Endothelial cell of umbilical vein (primary cell): ENCODE measurements at regions not wholly inside any gene's neighbourhood (a gene's known extent, or its start where the extent isn't known, plus 50 kb on each side); places are given as distances from the start of the nearest gene placed in this dataset.

ENCODE experiments used
- BruUV-seq: library from RNA; stranded (reverse); fragments of 400-500 nt; replicated peaks from 2 replicates; lab custom pipeline; 2021; lab: Mats Ljungman, UMichigan
- CTCF ChIA-PET: fragments of 300-600, 350-600 bp; sonication (Branson Sonifier 250); formaldehyde crosslinking; loops from one replicate; lab custom pipeline; 2021; ENCODE audit warnings: antibody characterized with exemption, inconsistent platforms; lab: Charles Lee
- POLR2A ChIA-PET: fragments of 300-600, 350-600 bp; sonication (Branson Sonifier 250); formaldehyde crosslinking; loops from one replicate; lab custom pipeline; 2021; ENCODE audit warnings: antibody characterized with exemption, inconsistent platforms; lab: Charles Lee
- DNase-seq: peaks from one replicate; pipeline ENCODE4 v3.0.0-alpha.2; 2011; ENCODE audit warnings: low read depth, low spot score
- FAIRE-seq: peaks from 2 replicates; lab custom pipeline; 2011; peaks lifted over from hg19 to GRCh38; lab: Jason Lieb, UNC
- H2AFZ ChIP-seq: 2 replicates; pipeline ENCODE4 v1.6.0; 2012; ENCODE audit warnings: low read depth, low read length, control low read depth, inconsistent platforms
- H3K27ac ChIP-seq: 2 replicates; pipeline ENCODE4 v1.5.1; 2011; ENCODE audit warnings: low read depth, mild to moderate bottlenecking, control low read depth, low read length, moderate library complexity; ENCODE audit not compliant: insufficient read depth
- H3K27me3 ChIP-seq, 2 experiments: 2 replicates each; pipeline versions ENCODE4 v1.6.0 to v1.6.1; 2011; ENCODE audit warnings: low read length in 2 of 2, mixed read lengths in 1 of 2; ENCODE audit not compliant: control insufficient read depth in 2 of 2, insufficient read depth in 2 of 2
- H3K36me3 ChIP-seq, 2 experiments: 2 replicates in 1 of 2; 3 replicates in 1 of 2; pipeline ENCODE4 v1.5.1; 2011; ENCODE audit warnings: low read length in 2 of 2, mild to moderate bottlenecking in 1 of 2, moderate library complexity in 1 of 2; ENCODE audit not compliant: control insufficient read depth in 2 of 2, insufficient read depth in 2 of 2; ENCODE audit errors: extremely low read depth in 1 of 2
- H3K4me1 ChIP-seq: 3 replicates; pipeline ENCODE4 v1.5.1; 2011; ENCODE audit warnings: mild to moderate bottlenecking, low read length; ENCODE audit not compliant: control insufficient read depth, insufficient read depth; ENCODE audit errors: extremely low read depth
- H3K4me2 ChIP-seq: 2 replicates; pipeline ENCODE4 v1.6.1; 2011; ENCODE audit warnings: low read length, control low read depth, mixed read lengths; ENCODE audit not compliant: insufficient read depth
- H3K4me3 ChIP-seq, 3 experiments: fragments of 200-600 bp in 1 of 3; sonication (generic), shearing (Covaris generic) in 1 of 3; replicated peaks in 1 of 3; 2 replicates each; pipeline ENCODE4 v1.5.1; 2011 to 2016; ENCODE audit warnings: control low read depth in 3 of 3, low read length in 3 of 3, mild to moderate bottlenecking in 2 of 3, inconsistent platforms in 1 of 3, low read depth in 1 of 3, moderate library complexity in 1 of 3; ENCODE audit not compliant: insufficient read depth in 1 of 3
- H3K79me2 ChIP-seq: 2 replicates; pipeline ENCODE4 v1.6.0; 2012; ENCODE audit warnings: low read length, inconsistent platforms; ENCODE audit not compliant: control insufficient read depth, insufficient read depth
- H3K9ac ChIP-seq: replicated peaks from 2 replicates; pipeline ENCODE3; 2011; ENCODE audit warnings: low read length, control low read depth; ENCODE audit not compliant: insufficient read depth; ENCODE audit errors: extremely low read depth
- H3K9me1 ChIP-seq: replicated peaks from 3 replicates; pipeline ENCODE4 v1.6.0; 2011; ENCODE audit warnings: mild to moderate bottlenecking, low read length; ENCODE audit not compliant: control insufficient read depth, insufficient read depth; ENCODE audit errors: extremely low read depth
- H3K9me3 ChIP-seq: replicated peaks from 2 replicates; pipeline ENCODE4 v1.5.1; 2012; ENCODE audit warnings: low read length, inconsistent platforms; ENCODE audit not compliant: control insufficient read depth, insufficient read depth
- H4K20me1 ChIP-seq: replicated peaks from 2 replicates; pipeline ENCODE3; 2011; ENCODE audit warnings: mild to moderate bottlenecking, low read length; ENCODE audit not compliant: control insufficient read depth, insufficient read depth; ENCODE audit errors: extremely low read depth
- CTCF ChIP-seq, 2 donors: IDR thresholded peaks; 1 replicate in 1 of 2; 2 replicates in 1 of 2; pipeline ENCODE4 v1.5.1; 2011; ENCODE audit warnings: low read length in 2 of 2, mild to moderate bottlenecking in 2 of 2, moderate library complexity in 2 of 2, control low read depth in 1 of 2, inconsistent platforms in 1 of 2, low read depth in 1 of 2; ENCODE audit not compliant: insufficient read depth in 1 of 2; ENCODE audit errors: extremely low read depth in 1 of 2
- EZH2 ChIP-seq: IDR thresholded peaks from 2 replicates; pipeline ENCODE4 v1.6.1; 2012; ENCODE audit warnings: borderline replicate concordance, low read depth, mild to moderate bottlenecking, moderate library complexity, low read length, inconsistent platforms; ENCODE audit not compliant: severe bottlenecking
- FOS ChIP-seq: IDR thresholded peaks from 2 replicates; pipeline ENCODE4 v1.6.1; 2011; ENCODE audit warnings: mild to moderate bottlenecking, low read length, moderate library complexity, borderline replicate concordance; ENCODE audit not compliant: insufficient read depth
- GATA2 ChIP-seq: IDR thresholded peaks from 2 replicates; pipeline ENCODE4 v1.7.0; 2011; ENCODE audit warnings: low read depth, mild to moderate bottlenecking, moderate library complexity, mixed read lengths, low read length; ENCODE audit not compliant: insufficient read length, insufficient read depth
- MAX ChIP-seq: IDR thresholded peaks from 2 replicates; pipeline ENCODE4 v1.6.1; 2011; ENCODE audit not compliant: insufficient read depth, insufficient read length
- MYC ChIP-seq: IDR thresholded peaks from one replicate; pipeline ENCODE4 v1.6.1; 2011; ENCODE audit warnings: mild to moderate bottlenecking, low read depth, low read length
- POLR2A ChIP-seq: IDR thresholded peaks from 2 replicates; pipeline ENCODE4 v1.6.1; 2012; ENCODE audit warnings: low read depth, mild to moderate bottlenecking, control low read depth, low read length
- POLR2AphosphoS5 ChIP-seq: IDR thresholded peaks from 2 replicates; pipeline ENCODE4 v1.6.1; 2012; ENCODE audit warnings: low read depth, mild to moderate bottlenecking, control low read depth, low read length, moderate library complexity; ENCODE audit not compliant: insufficient read depth
- dilution Hi-C: fragments of 300-500 bp; cut with MboI; formaldehyde crosslinking; loops from one replicate; pipeline ENCODE4 v1.15.0; 2019; ENCODE audit warnings: low sequenced_read_pairs; ENCODE audit not compliant: extremely low pct_ligation_motif_present
- intact Hi-C: fragments of 100-400 bp; cut with micrococcal nuclease; formaldehyde crosslinking; loops from one replicate; pipeline ENCODE4 v1.10.0; 2022

GRCh38 chr2:58535182-58535581, 294.1 kb upstream of the FANCL start:
- no peak for FAIRE-seq
- Histone ChIP-seq H3K4me2 (no peak overlapping the region), H3K9me3 (no peaks in the 10 kb centered on the region), H3K36me3 (no peaks in the 10 kb centered on the region), H3K27me3 (peaks cover 2 to 9% of the 10 kb centered on the region in 2 experiments), H3K9me1 (no peaks in the 10 kb centered on the region), H3K4me1 (no peaks in the 10 kb centered on the region), H3K9ac (no peak overlapping the region), H2AFZ (no peak overlapping the region), H3K27ac (no peak overlapping the region), H4K20me1 (no peaks in the 10 kb centered on the region), H3K79me2 (no peaks in the 10 kb centered on the region), H3K4me3 (no peak overlapping the region)
- no peak for DNase-seq
- no peak for TF ChIP-seq MYC
- dilution Hi-C loops (no loop called here), intact Hi-C loops (no loop called here)
- ChIA-PET CTCF (interaction anchor here (0.8 to 1.0 kb wide), 2 partner anchors 12 to 19 kb away, joined by 3 read pairs; no protein-coding TSS in a partner anchor), POLR2A (no interaction called here)
- BruUV-seq, result no TSS peak

GRCh38 chr2:58533376-58533775, 292.3 kb upstream of the FANCL start:
- Histone ChIP-seq H3K9me1 (no peaks in the 10 kb centered on the region), H3K4me3 (no peak overlapping the region), H3K4me2 (no peak overlapping the region), H3K4me1 (no peaks in the 10 kb centered on the region), H3K36me3 (no peaks in the 10 kb centered on the region), H3K9ac (no peak overlapping the region), H4K20me1 (no peaks in the 10 kb centered on the region), H3K9me3 (no peaks in the 10 kb centered on the region), H3K27ac (no peak overlapping the region), H3K27me3 (peaks cover 2 to 9% of the 10 kb centered on the region in 2 experiments), H3K79me2 (no peaks in the 10 kb centered on the region), H2AFZ (no peak overlapping the region)
- DNase-seq, result no peak
- CTCF ChIA-PET, result interaction anchor here (0.6 kb wide), 1 partner anchor 75 kb away, joined by 3 read pairs; no protein-coding TSS in a partner anchor
- POLR2A ChIA-PET, result no interaction called here
- dilution Hi-C loops (no loop called here), intact Hi-C loops (no loop called here)
- no TSS peak for BruUV-seq
- TF ChIP-seq MYC (no peak), POLR2A (no peak), GATA2 (no peak), MAX (no peak), EZH2 (no peak), POLR2AphosphoS5 (no peak), FOS (no peak), CTCF (IDR thresholded peaks at IDR 0.05; ENCODE audit: extremely low read depth in 1 of 2, insufficient read depth in 1 of 2, low read depth in 1 of 2, low read length in 2 of 2) (no peak)
- FAIRE-seq, result no peak
